Kidney (tissue), 13 donors: ENCODE measurements at regions not wholly inside any gene's neighbourhood (a gene's known extent, or its start where the extent isn't known, plus 50 kb on each side); places are given as distances from the start of the nearest gene placed in this dataset.
A peak's percentile ranks its signal among the peaks of the same experiment; 100 is the strongest.

Source experiments
- DNase-seq, 5 donors: peaks; one replicate each; pipeline ENCODE4 v3.0.0-alpha.2; 2013 to 2020
- FAIRE-seq: peaks from 2 replicates; lab custom pipeline; 2012; peaks lifted over from hg19 to GRCh38; lab: Jason Lieb, UNC
- H3K27ac ChIP-seq, 2 donors: one replicate each; pipeline ENCODE4 v1.7.0; 2013; ENCODE audit warnings: low read depth in 2 of 2, low read length in 2 of 2, inconsistent platforms in 1 of 2
- H3K27me3 ChIP-seq: one replicate; pipeline ENCODE4 v1.7.1; 2013; ENCODE audit warnings: low read length, inconsistent platforms; ENCODE audit not compliant: control insufficient read depth, insufficient read depth
- H3K36me3 ChIP-seq, 3 donors: one replicate each; pipeline versions ENCODE4 v1.7.0 to v1.7.1; 2013; ENCODE audit warnings: low read length in 3 of 3, control low read depth in 1 of 3, inconsistent platforms in 1 of 3; ENCODE audit not compliant: insufficient read depth in 3 of 3, control insufficient read depth in 2 of 3
- H3K4me1 ChIP-seq, 3 donors: one replicate each; pipeline versions ENCODE4 v1.7.0 to v1.7.1; 2013; ENCODE audit warnings: low read length in 3 of 3, inconsistent platforms in 1 of 3, low read depth in 1 of 3; ENCODE audit not compliant: control insufficient read depth in 2 of 3, insufficient read depth in 2 of 3
- H3K4me3 ChIP-seq, 3 donors: one replicate each; pipeline versions ENCODE4 v1.7.0 to v1.8.1; 2013; ENCODE audit warnings: low read length in 3 of 3, control low read depth in 1 of 3, inconsistent platforms in 1 of 3
- H3K9ac ChIP-seq, 3 donors: one replicate each; pipeline versions ENCODE4 v1.7.0 to v1.7.1; 2013; ENCODE audit warnings: low read length in 3 of 3, control low read depth in 1 of 3, inconsistent platforms in 1 of 3
- H3K9me3 ChIP-seq, 3 donors: one replicate each; pipeline versions ENCODE4 v1.7.0 to v1.7.1; 2013; ENCODE audit warnings: low read length in 3 of 3, control low read depth in 1 of 3, inconsistent platforms in 1 of 3; ENCODE audit not compliant: control insufficient read depth in 2 of 3, insufficient read depth in 1 of 3
- intact Hi-C: fragments of 100-400 bp; cut with DNase I; formaldehyde crosslinking; loops from one replicate; pipeline ENCODE4 v1.11.1; 2022
- TF ChIP-seq, protein P1 (sequence below): IDR thresholded peaks from 3 replicates; pipeline ENCODE4 v1.5.1; 2012; ENCODE audit warnings: mild to moderate bottlenecking, moderate library complexity, borderline replicate concordance; ENCODE audit not compliant: insufficient read depth; ENCODE audit errors: extremely low read depth
- donor health status: control.
- donor health status: control.
- donor health status: control.
- donor health status: control.
- donor health status: control.
- donor health status: DM: yes; HTN: yes; CAD: no.
- donor health status: Normal renal cell carcinoma (clear cell type).

DNA sequence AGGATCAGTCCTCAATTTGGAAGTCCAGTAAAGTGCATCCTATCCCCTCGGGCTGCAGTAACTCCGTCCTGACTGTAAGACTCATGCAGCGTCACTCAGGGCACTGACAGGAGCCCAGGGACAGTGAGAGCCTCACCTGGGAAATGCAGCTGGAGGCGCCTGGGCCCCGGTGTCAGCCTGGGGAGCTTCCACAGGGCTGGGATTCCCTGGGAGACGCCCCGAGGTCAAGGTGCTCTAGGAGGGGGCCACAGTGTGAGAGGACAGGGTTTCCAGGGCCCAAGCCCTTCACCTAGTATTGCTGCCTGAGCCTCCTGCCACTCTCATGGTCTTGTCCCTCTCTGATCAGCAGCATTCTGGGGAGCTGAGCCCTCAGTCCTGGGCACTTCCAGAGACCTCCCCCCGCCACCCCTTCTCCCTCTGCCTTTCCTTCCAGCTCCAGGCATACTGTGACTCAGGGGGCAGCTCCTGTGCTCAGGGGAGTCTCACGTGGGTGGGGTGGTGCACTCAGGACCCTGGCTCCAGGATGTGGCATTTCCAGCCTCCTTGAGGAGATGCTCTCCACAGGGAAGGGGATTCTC lies 99.1 kb upstream of the IGLL5 start:
- Histone ChIP-seq H3K4me1 (no peaks in the 10 kb centered on the region), H3K27me3 (no peaks in the 10 kb centered on the region), H3K9ac (no peak overlapping the region), H3K36me3 (no peaks in the 10 kb centered on the region), H3K9me3 (no peaks in the 10 kb centered on the region), H3K27ac (no peak overlapping the region), H3K4me3 (no peak overlapping the region)
- intact Hi-C loops, result no loop called here
- TF ChIP-seq, protein P1, sequence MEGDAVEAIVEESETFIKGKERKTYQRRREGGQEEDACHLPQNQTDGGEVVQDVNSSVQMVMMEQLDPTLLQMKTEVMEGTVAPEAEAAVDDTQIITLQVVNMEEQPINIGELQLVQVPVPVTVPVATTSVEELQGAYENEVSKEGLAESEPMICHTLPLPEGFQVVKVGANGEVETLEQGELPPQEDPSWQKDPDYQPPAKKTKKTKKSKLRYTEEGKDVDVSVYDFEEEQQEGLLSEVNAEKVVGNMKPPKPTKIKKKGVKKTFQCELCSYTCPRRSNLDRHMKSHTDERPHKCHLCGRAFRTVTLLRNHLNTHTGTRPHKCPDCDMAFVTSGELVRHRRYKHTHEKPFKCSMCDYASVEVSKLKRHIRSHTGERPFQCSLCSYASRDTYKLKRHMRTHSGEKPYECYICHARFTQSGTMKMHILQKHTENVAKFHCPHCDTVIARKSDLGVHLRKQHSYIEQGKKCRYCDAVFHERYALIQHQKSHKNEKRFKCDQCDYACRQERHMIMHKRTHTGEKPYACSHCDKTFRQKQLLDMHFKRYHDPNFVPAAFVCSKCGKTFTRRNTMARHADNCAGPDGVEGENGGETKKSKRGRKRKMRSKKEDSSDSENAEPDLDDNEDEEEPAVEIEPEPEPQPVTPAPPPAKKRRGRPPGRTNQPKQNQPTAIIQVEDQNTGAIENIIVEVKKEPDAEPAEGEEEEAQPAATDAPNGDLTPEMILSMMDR, result no peak
- DNase-seq, result no peak
- FAIRE-seq, result no peak

GRCh38 chr22:22789233-22789921 lies 98.2 kb upstream of the IGLL5 start:
- no peak overlapping the region for H3K9ac ChIP-seq
- intact Hi-C loops, result no loop called here
- no peaks in the 10 kb centered on the region for H3K4me1 ChIP-seq
- H3K9me3 ChIP-seq, result no peaks in the 10 kb centered on the region
- FAIRE-seq (no peak), DNase-seq (no peak)
- TF ChIP-seq, protein P1, result no peak
- H3K27ac ChIP-seq, result no peak overlapping the region
- H3K4me3 ChIP-seq, result no peak overlapping the region
- H3K27me3 ChIP-seq, result no peaks in the 10 kb centered on the region
- no peaks in the 10 kb centered on the region for H3K36me3 ChIP-seq

DNA sequence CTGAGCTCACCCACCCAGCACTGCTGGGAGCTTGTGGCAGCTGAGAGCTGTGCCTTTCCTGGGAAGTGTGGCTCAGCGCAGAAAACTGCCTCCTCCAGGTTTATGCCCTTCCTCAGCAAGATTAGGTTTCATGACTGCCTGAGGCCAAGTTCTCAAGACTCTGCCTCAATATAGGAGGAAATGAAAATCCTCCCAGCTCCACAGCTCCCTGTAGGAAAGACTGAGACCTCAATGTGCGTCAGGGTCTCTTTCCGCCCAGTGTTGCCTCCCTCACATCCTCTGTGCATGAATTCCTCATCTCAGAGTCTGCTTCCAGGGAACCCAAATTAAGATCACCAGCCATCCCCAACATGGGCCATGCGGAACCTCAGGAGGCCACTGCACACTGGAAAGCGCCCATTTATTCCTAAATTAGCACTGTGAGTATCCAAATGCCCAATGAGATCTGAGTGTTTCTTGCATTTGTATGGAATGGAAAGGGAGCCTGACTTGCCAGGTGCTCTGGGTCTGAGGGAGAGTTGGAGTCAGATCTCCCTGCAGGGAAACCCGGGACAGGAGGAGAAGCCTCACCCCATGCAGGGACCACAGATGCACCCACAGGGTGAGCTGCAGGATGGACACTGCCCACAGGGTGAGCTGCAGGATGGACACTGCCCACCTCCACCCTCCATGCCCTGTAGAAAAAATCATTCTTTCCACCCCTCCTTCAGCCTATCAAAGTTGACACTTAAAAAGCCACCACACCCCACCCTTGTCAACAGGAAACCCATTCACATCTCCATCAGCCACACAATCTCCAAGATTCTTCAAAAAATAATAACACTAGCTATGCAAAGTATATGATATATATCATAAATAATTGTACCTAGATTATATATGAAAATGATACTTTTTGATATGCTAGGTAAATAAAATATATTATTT lies 97.4 kb upstream of the IGLL5 start:
- FAIRE-seq (no peak), DNase-seq (peak in 1 of 5 donors; percentile 13)
- no peak overlapping the region for H3K9ac ChIP-seq
- no peaks in the 10 kb centered on the region for H3K4me1 ChIP-seq
- H3K36me3 ChIP-seq, result no peaks in the 10 kb centered on the region
- H3K9me3 ChIP-seq, result no peaks in the 10 kb centered on the region
- intact Hi-C loops, result no loop called here
- no peak overlapping the region for H3K4me3 ChIP-seq
- H3K27ac ChIP-seq, result no peak overlapping the region
- no peaks in the 10 kb centered on the region for H3K27me3 ChIP-seq
- TF ChIP-seq, protein P1, result no peak
